OCI-M1 (cell line): ENCODE measurements at regions not wholly inside any gene's neighbourhood (a gene's known extent, or its start where the extent isn't known, plus 50 kb on each side); places are given as distances from the start of the nearest gene placed in this dataset.
A peak's percentile ranks its signal among the peaks of the same experiment; 100 is the strongest.
"Not testable (repeated sequence)": the region's sequence is repeated elsewhere in the genome, so short reads cannot be mapped to it uniquely, and the experiment has no call there.

Experiments used
- DNase-seq: peaks from one replicate; lab custom pipeline; 2025; lab: John Stamatoyannopoulos, UW

- DNase-seq: peak; percentile 5
Measured at GRCh38 chr2:186991766-186992417, 142.9 kb upstream of the ZSWIM2 start.

- DNase-seq: no peak
Measured at GRCh38 chr2:186984966-186985365, 136.0 kb upstream of the ZSWIM2 start.

- DNase-seq: no peak
Measured at GRCh38 chr2:186984481-186984880, 135.5 kb upstream of the ZSWIM2 start.

- DNase-seq: no peak
Measured at GRCh38 chr2:186980787-186981550, 132.0 kb upstream of the ZSWIM2 start.

- no peak for DNase-seq
Measured at GRCh38 chr2:186980117-186980442, 131.1 kb upstream of the ZSWIM2 start.

GRCh38 chr2:186979439-186980116 is 130.6 kb upstream of the ZSWIM2 start:
- no peak for DNase-seq

- no peak for DNase-seq
Measured at GRCh38 chr2:186977433-186978045, 128.6 kb upstream of the ZSWIM2 start.

GRCh38 chr2:186976329-186976728 is 127.4 kb upstream of the ZSWIM2 start:
- peak; percentile 15 for DNase-seq

- no peak for DNase-seq
Measured at GRCh38 chr2:186972281-186972970, 123.5 kb upstream of the ZSWIM2 start.

- DNase-seq: no peak
Measured at GRCh38 chr2:186968277-186968676, 119.3 kb upstream of the ZSWIM2 start.

GRCh38 chr2:186966015-186966414 is 117.0 kb upstream of the ZSWIM2 start:
- DNase-seq: no peak

- no peak for DNase-seq
Measured at GRCh38 chr2:186962085-186962747, 113.2 kb upstream of the ZSWIM2 start.

GRCh38 chr2:186960241-186960640 is 111.3 kb upstream of the ZSWIM2 start:
- not testable (repeated sequence) for DNase-seq

GRCh38 chr2:186959486-186959885 is 110.5 kb upstream of the ZSWIM2 start:
- no peak for DNase-seq

- no peak for DNase-seq
Measured at GRCh38 chr2:186950694-186951093, 101.7 kb upstream of the ZSWIM2 start.

GRCh38 chr2:186949726-186950256 is 100.8 kb upstream of the ZSWIM2 start:
- no peak for DNase-seq

- DNase-seq: no peak
Measured at GRCh38 chr2:186947516-186947915, 98.5 kb upstream of the ZSWIM2 start.

GRCh38 chr2:186946896-186947467 is 98.0 kb upstream of the ZSWIM2 start:
- no peak for DNase-seq

- DNase-seq: no peak
Measured at GRCh38 chr2:186941853-186942252, 92.9 kb upstream of the ZSWIM2 start.

GRCh38 chr2:186940463-186940862 is 91.5 kb upstream of the ZSWIM2 start:
- DNase-seq: no peak

- DNase-seq: no peak
Measured at GRCh38 chr2:186934420-186934819, 85.5 kb upstream of the ZSWIM2 start.
